GM21526 (cell line): ENCODE measurements at regions not wholly inside any gene's neighbourhood (a gene's known extent, or its start where the extent isn't known, plus 50 kb on each side); places are given as distances from the start of the nearest gene placed in this dataset.

Source experiments
- ATAC-seq: cut with Tn5 transposase; IDR thresholded peaks from one replicate; pipeline ENCODE4 v1.9.1; 2021; ENCODE audit warnings: moderate library complexity; ENCODE audit not compliant: unreplicated experiment, low FRiP score

DNA sequence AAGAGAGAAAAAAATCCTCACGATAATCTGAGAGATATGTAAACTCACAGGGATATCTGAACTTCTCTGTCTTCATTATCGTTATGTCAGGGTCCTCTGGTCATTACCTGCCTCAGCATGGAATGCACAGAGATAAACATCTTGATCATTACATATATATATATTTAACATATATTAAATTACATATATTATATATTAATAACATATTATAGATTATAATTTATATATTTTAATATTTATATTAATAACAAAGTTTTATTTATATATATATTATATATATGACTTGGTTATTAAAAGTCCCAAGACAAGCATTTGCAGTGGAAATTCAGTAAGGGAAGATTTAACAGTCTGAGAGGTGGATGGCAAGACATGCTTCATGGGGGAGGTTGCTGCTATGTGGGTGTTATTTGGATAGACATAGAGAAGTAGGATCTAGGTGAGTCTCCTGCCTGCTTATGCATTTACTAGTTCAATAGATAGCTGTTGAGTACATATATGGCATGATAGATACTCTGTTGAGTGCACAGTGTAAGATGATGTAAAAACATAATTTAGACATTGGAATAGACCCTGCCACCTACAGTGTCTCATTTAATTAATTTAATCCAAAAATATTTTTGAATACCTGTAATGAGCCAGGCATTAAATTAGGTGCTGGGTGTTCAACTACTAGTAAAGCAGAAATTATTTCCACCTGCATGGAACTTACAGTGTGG is 255.2 kb downstream of the RAD51AP2 start:
- no peak for ATAC-seq

GRCh38 chr2:17259613-17260012 is 258.6 kb downstream of the RAD51AP2 start:
- no peak for ATAC-seq

DNA sequence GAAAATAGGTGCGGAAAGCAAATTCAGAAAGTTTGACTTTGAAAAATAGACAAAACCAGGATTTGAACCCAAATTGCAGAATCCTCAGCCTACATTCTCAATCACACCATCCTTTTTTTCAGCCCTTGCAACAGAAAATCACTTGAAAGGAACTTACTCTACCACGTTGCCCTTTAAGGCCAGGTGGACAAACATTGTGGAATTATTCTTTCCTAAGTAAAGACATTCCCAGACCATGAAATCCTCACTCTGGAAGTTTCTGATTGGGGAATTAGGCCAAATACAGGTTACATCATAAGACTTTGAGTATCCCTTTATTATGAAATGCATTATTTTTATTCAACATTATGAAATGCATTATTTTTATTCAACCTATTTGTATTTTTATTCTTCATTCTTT is 259.4 kb downstream of the RAD51AP2 start:
- ATAC-seq: no peak

- no peak for ATAC-seq
Observed at GRCh38 chr2:17257189-17257909, 260.9 kb downstream of the RAD51AP2 start.

DNA sequence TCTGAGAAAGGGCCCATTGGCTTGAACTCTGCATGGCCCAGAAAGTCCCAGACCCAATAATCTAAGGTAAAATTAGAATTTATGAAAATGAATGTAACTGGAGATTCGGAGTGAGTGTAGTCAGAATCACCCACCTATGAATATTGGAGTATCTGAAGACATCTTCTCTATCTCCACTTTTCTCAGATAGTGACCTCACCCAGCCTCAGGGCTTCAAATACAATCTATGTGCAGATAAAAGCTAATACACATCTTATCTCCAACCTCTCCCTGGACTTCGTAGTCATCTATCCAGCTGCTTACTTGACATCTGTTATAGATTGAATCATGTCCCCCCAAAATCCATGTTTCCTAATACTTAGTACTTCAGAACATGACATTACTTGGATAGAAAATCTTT is 263.2 kb downstream of the RAD51AP2 start:
- no peak for ATAC-seq

DNA sequence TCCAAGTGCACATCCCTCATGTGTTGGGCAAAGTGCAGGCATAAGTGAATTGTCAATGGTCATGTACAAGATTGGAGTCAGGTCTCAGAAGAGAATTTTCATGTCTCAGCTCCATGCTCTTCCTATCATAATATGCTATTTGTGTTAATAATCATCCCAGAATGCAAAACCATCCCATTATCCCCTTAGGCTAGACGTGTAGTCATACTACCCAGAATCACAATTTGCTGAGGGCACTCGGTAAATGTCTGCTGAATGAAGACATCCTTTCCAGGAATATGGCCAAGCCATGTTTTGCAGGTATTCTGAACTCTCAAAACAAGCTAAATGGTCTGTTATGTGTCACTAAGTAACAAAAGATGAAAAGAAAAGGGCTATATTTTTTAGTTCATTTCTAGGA is 263.8 kb downstream of the RAD51AP2 start:
- ATAC-seq: no peak

- ATAC-seq: no peak
Observed at GRCh38 chr2:17252258-17252657, 266.0 kb downstream of the RAD51AP2 start.

DNA sequence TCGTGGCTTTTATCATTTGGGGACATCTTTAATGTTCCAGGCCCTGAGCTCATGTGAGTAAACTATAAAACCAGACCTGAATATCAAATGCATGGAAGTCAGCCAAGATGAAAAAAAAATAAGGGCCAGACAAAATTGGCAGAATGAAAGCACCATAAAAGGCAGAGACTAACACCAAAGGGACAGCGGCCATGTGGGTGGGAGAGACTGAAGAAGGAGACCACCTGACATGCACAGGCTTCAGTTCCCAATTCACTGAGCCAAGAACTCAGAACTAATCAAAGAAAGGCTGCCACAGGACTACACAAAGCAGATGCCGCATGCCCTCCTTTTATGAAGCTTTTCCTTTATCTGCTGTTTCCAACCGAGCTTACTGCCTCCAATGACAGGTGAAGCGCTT is 267.1 kb downstream of the RAD51AP2 start:
- ATAC-seq: no peak

GRCh38 chr2:17249249-17249648 is 269.0 kb downstream of the RAD51AP2 start:
- ATAC-seq: no peak

DNA sequence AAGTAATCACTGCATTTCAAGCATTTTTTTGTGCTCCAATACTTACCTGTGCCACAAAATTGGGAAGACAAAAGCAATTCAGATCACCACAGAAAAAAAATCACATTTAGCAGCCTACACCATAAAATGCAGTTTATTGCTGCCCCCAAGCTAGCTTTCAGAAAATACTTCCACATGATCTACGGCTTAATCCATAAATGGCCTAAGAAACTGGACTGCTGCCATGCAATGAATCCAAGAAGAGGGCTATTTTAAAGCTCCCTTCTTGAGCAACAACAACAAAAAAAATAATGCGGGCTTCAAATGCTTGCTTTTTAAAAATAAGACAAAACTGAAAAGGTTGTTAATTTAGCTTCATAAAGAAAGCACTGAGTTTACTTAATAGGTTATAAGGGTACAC is 272.3 kb downstream of the RAD51AP2 start:
- ATAC-seq: no peak

- no peak for ATAC-seq
Observed at GRCh38 chr2:17242813-17243485, 275.3 kb downstream of the RAD51AP2 start.

- no peak for ATAC-seq
Observed at GRCh38 chr2:17239550-17239949, 278.7 kb downstream of the RAD51AP2 start.

DNA sequence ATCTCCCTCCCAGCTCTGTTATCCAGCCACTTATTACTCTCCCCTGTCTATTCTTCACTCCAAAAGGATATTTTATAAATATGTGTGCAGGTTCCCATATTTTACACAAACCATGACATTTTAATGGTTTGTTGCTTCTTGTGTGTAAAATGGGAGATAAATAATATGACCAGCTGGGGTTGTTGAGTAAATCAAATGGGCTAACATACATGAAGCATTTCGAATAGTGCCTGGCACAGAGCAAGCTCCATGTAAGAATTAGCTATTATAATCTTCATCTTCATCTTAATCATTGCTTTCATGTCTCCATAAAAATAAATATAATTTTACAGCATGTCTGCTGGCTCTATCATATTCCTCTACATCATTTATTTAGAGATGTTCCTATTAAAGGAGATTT is 283.1 kb downstream of the RAD51AP2 start:
- ATAC-seq: no peak

- no peak for ATAC-seq
Observed at GRCh38 chr2:17232776-17233556, 285.3 kb downstream of the RAD51AP2 start.

DNA sequence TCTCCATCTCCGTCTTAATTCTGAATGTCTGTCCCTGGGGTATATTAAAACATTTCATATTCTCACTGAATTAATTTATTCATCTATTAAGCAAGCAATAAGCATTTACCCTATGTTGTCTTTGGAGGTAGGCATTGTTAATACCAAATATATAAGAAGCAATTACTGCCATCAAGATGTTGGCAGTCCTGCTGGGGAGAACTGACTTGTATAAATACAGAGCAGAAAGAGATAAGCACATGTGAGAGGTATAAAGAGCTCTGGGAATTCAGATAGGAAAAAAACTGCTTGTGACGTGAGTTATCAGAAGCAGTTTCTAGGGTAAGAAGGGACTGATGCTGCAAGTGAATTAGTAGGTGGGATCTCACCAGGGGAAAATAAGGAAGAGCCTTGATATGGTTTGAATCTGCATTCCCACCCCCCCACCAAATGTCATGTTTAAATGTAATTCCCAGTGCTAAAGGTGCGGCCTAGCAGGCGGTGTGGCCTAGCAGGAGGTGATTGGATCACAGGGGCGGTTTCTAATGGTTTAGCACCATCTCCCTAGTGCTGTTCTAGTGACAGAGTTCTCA is 286.8 kb downstream of the RAD51AP2 start:
- ATAC-seq: no peak

DNA sequence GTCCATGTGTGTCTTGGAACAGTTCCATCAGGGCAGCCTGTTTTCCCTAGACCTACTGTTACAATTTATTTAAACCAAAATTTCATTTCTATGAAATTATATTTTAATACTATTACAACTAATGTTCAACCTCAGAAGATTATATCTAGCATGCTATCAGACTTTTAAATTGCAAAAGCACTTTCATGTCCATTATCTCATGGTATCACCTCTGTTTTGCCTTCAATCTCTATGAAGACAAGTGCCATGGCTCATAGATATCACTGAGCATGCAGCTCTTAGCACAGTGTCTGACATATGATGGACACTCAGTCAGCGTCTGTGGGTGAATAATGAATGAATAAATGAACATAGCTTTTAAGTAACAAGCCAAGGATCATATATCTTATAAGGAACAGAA is 288.8 kb downstream of the RAD51AP2 start:
- ATAC-seq: no peak

- ATAC-seq: no peak
Observed at GRCh38 chr2:17228461-17228860, 289.8 kb downstream of the RAD51AP2 start.

DNA sequence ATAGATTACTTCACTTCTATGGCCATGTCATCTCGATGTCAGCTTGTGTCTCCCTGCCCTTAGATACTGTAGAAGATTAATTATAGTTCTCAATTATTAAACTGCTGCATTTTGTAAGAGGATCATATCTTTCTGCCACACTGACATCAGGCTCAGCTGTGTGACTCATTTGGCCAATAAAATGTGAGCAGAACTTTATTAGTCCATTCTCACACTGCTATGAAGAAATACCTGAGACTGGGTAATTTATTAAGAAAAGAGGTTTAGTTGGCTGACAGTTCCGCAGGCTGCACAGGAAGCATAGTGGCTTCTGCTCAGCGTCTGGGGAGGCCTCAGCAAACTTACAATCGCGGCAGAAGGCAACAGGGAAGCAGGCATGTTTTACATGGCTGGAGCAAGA is 290.4 kb downstream of the RAD51AP2 start:
- ATAC-seq: no peak

DNA sequence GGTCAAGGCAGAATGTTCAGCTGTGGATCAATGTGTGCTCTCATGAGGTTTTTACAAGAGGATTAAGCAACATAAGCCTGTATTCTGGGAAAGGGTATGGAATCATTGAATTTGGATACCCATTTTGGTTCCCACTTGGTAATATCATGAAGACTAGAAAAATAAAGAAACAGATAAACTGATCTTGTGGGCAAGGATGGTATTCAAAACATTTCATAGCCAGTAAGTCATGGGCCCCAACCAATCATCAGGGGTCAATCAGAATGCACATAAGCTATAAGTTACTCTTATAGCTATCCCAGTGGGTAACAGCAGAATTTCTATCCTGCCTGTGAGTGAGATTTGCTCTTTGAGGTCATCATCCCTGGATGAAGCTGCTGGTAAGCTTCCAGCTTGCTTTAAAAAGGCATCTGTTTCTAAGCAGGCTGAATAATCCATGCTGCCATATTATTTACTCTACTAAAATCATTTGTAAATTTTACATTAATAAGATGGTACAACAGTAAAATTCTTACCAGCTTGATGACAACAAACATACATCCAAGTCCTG is 291.2 kb downstream of the RAD51AP2 start:
- no peak for ATAC-seq

- ATAC-seq: no peak
Observed at GRCh38 chr2:17223211-17223610, 295.0 kb downstream of the RAD51AP2 start.
